ENCODE measurements at regions not wholly inside any gene's neighbourhood (a gene's known extent, or its start where the extent isn't known, plus 50 kb on each side); places are given as distances from the start of the nearest gene placed in this dataset.

GRCh38 chr11:88415495-88415894 is 78.0 kb upstream of the CTSC start:
- in situ Hi-C loops (cut with HindIII; ENCODE audit: low pct_unique_long_range_greater_than_20kb, low sequenced_read_pairs), result no loop called here
- DNase-seq (ENCODE audit: low read depth, low spot score) (no peak), ATAC-seq (no peak)
- Histone ChIP-seq H3K27ac (ENCODE audit: low read length) (no peak overlapping the region), H3K9me3 (ENCODE audit: control insufficient read depth, insufficient read depth, low read depth, low read length) (no peaks in the 10 kb centered on the region), H3K4me3 (ENCODE audit: low read depth in 2 of 2, low read length in 2 of 2) (no peak overlapping the region), H3K4me1 (ENCODE audit: control insufficient read depth, insufficient read depth, low read length) (no peaks in the 10 kb centered on the region), H3K27me3 (ENCODE audit: control insufficient read depth, insufficient read depth, low read length) (no peaks in the 10 kb centered on the region), H3K36me3 (ENCODE audit: control insufficient read depth, insufficient read depth, low read length) (no peaks in the 10 kb centered on the region)
- TF ChIP-seq TCF7L2 (IDR thresholded peaks at IDR 0.05; ENCODE audit: low read depth, low read length) (no peak), REST (IDR thresholded peaks at IDR 0.05; ENCODE audit: insufficient read depth in 1 of 2, low read depth in 2 of 2, low read length in 1 of 2) (no peak), CTCF (IDR thresholded peaks at IDR 0.05) (no peak), SIN3A (IDR thresholded peaks at IDR 0.05; ENCODE audit: borderline replicate concordance, insufficient read depth, low read depth, low read length) (no peak), POLR2AphosphoS5 (IDR thresholded peaks at IDR 0.05; ENCODE audit: low read depth, low read length) (no peak)
- intact Hi-C loops (cut with micrococcal nuclease; ENCODE audit: unreplicated experiment), result no loop called here
- BruUV-seq (replicated peaks), result no TSS peak
- CTCF ChIA-PET, result no interaction called here
- POLR2A ChIA-PET, result no interaction called here

GRCh38 chr11:88414981-88415413 is 77.5 kb upstream of the CTSC start:
- intact Hi-C loops (cut with micrococcal nuclease; ENCODE audit: unreplicated experiment), result no loop called here
- H3K27ac ChIP-seq (ENCODE audit: low read length), result no peak overlapping the region
- no peaks in the 10 kb centered on the region for H3K27me3 ChIP-seq (ENCODE audit: control insufficient read depth, insufficient read depth, low read length)
- DNase-seq (ENCODE audit: low read depth, low spot score) (no peak), ATAC-seq (no peak)
- no peak overlapping the region for H3K4me3 ChIP-seq (ENCODE audit: low read depth in 2 of 2, low read length in 2 of 2)
- ChIA-PET CTCF (no interaction called here), POLR2A (no interaction called here)
- in situ Hi-C loops (cut with HindIII; ENCODE audit: low pct_unique_long_range_greater_than_20kb, low sequenced_read_pairs), result no loop called here
- no peak for TF ChIP-seq TCF7L2 (IDR thresholded peaks at IDR 0.05; ENCODE audit: low read depth, low read length)
- H3K36me3 ChIP-seq (ENCODE audit: control insufficient read depth, insufficient read depth, low read length), result no peaks in the 10 kb centered on the region
- no TSS peak for BruUV-seq (replicated peaks)
- no peaks in the 10 kb centered on the region for H3K4me1 ChIP-seq (ENCODE audit: control insufficient read depth, insufficient read depth, low read length)
- no peaks in the 10 kb centered on the region for H3K9me3 ChIP-seq (ENCODE audit: control insufficient read depth, insufficient read depth, low read depth, low read length)

- ChIA-PET POLR2A (no interaction called here), CTCF (no interaction called here)
- DNase-seq (ENCODE audit: low read depth, low spot score) (no peak), ATAC-seq (no peak)
- no peaks in the 10 kb centered on the region for H3K36me3 ChIP-seq (ENCODE audit: control insufficient read depth, insufficient read depth, low read length)
- intact Hi-C loops (cut with micrococcal nuclease; ENCODE audit: unreplicated experiment), result no loop called here
- H3K9me3 ChIP-seq (ENCODE audit: control insufficient read depth, insufficient read depth, low read depth, low read length), result no peaks in the 10 kb centered on the region
- H3K4me3 ChIP-seq (ENCODE audit: low read depth in 2 of 2, low read length in 2 of 2), result no peak overlapping the region
- no peaks in the 10 kb centered on the region for H3K4me1 ChIP-seq (ENCODE audit: control insufficient read depth, insufficient read depth, low read length)
- no peak overlapping the region for H3K27ac ChIP-seq (ENCODE audit: low read length)
- in situ Hi-C loops (cut with HindIII; ENCODE audit: low pct_unique_long_range_greater_than_20kb, low sequenced_read_pairs), result no loop called here
- no peaks in the 10 kb centered on the region for H3K27me3 ChIP-seq (ENCODE audit: control insufficient read depth, insufficient read depth, low read length)
- no TSS peak for BruUV-seq (replicated peaks)
- TF ChIP-seq CTCF (IDR thresholded peaks at IDR 0.05) (no peak), POLR2AphosphoS5 (IDR thresholded peaks at IDR 0.05; ENCODE audit: low read depth, low read length) (no peak), TCF7L2 (IDR thresholded peaks at IDR 0.05; ENCODE audit: low read depth, low read length) (no peak), SIN3A (IDR thresholded peaks at IDR 0.05; ENCODE audit: borderline replicate concordance, insufficient read depth, low read depth, low read length) (no peak), REST (IDR thresholded peaks at IDR 0.05; ENCODE audit: insufficient read depth in 1 of 2, low read depth in 2 of 2, low read length in 1 of 2) (no peak)
These were observed 76.9 kb upstream of the CTSC start for GRCh38 chr11:88414385-88414861.

Measured in Panc1 (cell line).